Left cardiac atrium (tissue), 4 donors: ENCODE measurements at regions not wholly inside any gene's neighbourhood (a gene's known extent, or its start where the extent isn't known, plus 50 kb on each side); places are given as distances from the start of the nearest gene placed in this dataset.

Experiments used
- ATAC-seq, 2 donors: fragments of 200-7000 bp; cut with Tn5 transposase; one replicate each; pipeline ENCODE4 v1.9.1; 2020; ENCODE audit warnings: mild to moderate bottlenecking in 2 of 2, moderate library complexity in 2 of 2
- DNase-seq: peaks from one replicate; pipeline ENCODE4 v3.0.0-alpha.2; 2020
- intact Hi-C, 2 donors: fragments of 100-400 bp; cut with DNase I; formaldehyde crosslinking; loops; one replicate each; pipeline versions ENCODE4 v1.14.1 to v1.15.1; 2022 to 2023
- donor health status: DM: no; HTN: yes; CAD: no.
- donor health status: DM: no; HTN: yes; CAD: no; lungs with severe emphysema.
- donor health status: DM: yes; HTN: yes; CAD: no.
- donor health status: Dilated cardiomyopathy.

- intact Hi-C loops, result no loop called here
- ATAC-seq (peak in 1 of 2 donors; percentile 14), DNase-seq (no peak)
Measured at GRCh38 chr2:9778471-9779316, 64.6 kb upstream of the TAF1B start.

- ATAC-seq (no peak), DNase-seq (no peak)
- intact Hi-C loops, result no loop called here
Measured at GRCh38 chr2:9779596-9780264, 63.5 kb upstream of the TAF1B start.

- no peak for DNase-seq
- intact Hi-C loops, result no loop called here
- ATAC-seq, result no peak
Measured at GRCh38 chr2:9780368-9781130, 62.7 kb upstream of the TAF1B start.

GRCh38 chr2:9781252-9781651 lies 62.0 kb upstream of the TAF1B start:
- DNase-seq (no peak), ATAC-seq (no peak)
- intact Hi-C loops, result no loop called here

- intact Hi-C loops, result no loop called here
- DNase-seq (no peak), ATAC-seq (no peak)
Measured at GRCh38 chr2:9782197-9782719, 61.0 kb upstream of the TAF1B start.

GRCh38 chr2:9789371-9789770 lies 53.9 kb upstream of the TAF1B start:
- intact Hi-C loops, result no loop called here
- ATAC-seq (no peak), DNase-seq (no peak)

GRCh38 chr2:9790702-9791225 lies 52.5 kb upstream of the TAF1B start:
- ATAC-seq (no peak), DNase-seq (no peak)
- intact Hi-C loops, result no loop called here

GRCh38 chr2:9791711-9792110 lies 51.6 kb upstream of the TAF1B start:
- DNase-seq, result no peak

GRCh38 chr2:9793156-9793917 lies 49.9 kb upstream of the TAF1B start:
- no peak for DNase-seq
- intact Hi-C loops, result no loop called here
- no peak for ATAC-seq

More at GRCh38 chr2:9791711-9792110, 51.6 kb upstream of the TAF1B start:
- ATAC-seq, result peak; percentile 34 to 60
- intact Hi-C loops, result no loop called here
